ENCODE measurements at regions not wholly inside any gene's neighbourhood (a gene's known extent, or its start where the extent isn't known, plus 50 kb on each side); places are given as distances from the start of the nearest gene placed in this dataset.

DNA sequence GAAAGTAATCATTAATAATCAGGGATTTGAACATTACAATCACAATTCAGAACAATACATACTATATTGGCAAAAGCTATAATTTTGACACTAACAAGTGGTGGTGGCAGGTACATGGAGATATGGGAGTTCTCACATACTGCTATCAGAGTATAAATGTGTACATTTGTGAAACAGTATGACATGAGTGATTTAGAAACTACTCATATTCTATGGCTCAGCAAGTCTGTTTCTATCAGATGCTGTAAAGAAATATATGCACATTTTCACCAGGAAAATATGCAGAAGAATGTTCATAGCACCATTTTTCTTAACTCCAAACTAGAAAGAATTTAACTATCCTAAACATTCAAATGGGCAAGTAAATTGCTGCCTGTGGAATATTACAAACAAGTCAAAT is 620.0 kb downstream of the SH2D4B start:
- no peak for DNase-seq (ENCODE audit: low spot score)
- no peaks in the 10 kb centered on the region for H3K9me3 ChIP-seq (ENCODE audit: low read depth)
- no peak overlapping the region for H3K27ac ChIP-seq
- H3K4me1 ChIP-seq (ENCODE audit: insufficient read depth) = no peaks in the 10 kb centered on the region
- no peaks in the 10 kb centered on the region for H3K79me2 ChIP-seq
- H3K9me2 ChIP-seq (replicated peaks; ENCODE audit: insufficient read depth) = no peaks in the 10 kb centered on the region
- no peak overlapping the region for H3K4me3 ChIP-seq
- H3K36me3 ChIP-seq (replicated peaks; ENCODE audit: insufficient read depth, low read depth) = no peaks in the 10 kb centered on the region
- no peaks in the 10 kb centered on the region for H4K20me1 ChIP-seq (ENCODE audit: insufficient read depth, poor library complexity, severe bottlenecking)
- H3K27me3 ChIP-seq = no peaks in the 10 kb centered on the region
- no peak overlapping the region for H2AFZ ChIP-seq
- no peak overlapping the region for H3K4me2 ChIP-seq
- no peak for TF ChIP-seq EZH2 (IDR thresholded peaks at IDR 0.05; ENCODE audit: borderline replicate concordance)
- no peak for TF ChIP-seq EZH2phosphoT487 (IDR thresholded peaks at IDR 0.05; ENCODE audit: low read depth, severe bottlenecking, unreplicated experiment)
- TF ChIP-seq, protein P1, sequence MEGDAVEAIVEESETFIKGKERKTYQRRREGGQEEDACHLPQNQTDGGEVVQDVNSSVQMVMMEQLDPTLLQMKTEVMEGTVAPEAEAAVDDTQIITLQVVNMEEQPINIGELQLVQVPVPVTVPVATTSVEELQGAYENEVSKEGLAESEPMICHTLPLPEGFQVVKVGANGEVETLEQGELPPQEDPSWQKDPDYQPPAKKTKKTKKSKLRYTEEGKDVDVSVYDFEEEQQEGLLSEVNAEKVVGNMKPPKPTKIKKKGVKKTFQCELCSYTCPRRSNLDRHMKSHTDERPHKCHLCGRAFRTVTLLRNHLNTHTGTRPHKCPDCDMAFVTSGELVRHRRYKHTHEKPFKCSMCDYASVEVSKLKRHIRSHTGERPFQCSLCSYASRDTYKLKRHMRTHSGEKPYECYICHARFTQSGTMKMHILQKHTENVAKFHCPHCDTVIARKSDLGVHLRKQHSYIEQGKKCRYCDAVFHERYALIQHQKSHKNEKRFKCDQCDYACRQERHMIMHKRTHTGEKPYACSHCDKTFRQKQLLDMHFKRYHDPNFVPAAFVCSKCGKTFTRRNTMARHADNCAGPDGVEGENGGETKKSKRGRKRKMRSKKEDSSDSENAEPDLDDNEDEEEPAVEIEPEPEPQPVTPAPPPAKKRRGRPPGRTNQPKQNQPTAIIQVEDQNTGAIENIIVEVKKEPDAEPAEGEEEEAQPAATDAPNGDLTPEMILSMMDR (IDR thresholded peaks at IDR 0.05; ENCODE audit: poor library complexity) = no peak

DNA sequence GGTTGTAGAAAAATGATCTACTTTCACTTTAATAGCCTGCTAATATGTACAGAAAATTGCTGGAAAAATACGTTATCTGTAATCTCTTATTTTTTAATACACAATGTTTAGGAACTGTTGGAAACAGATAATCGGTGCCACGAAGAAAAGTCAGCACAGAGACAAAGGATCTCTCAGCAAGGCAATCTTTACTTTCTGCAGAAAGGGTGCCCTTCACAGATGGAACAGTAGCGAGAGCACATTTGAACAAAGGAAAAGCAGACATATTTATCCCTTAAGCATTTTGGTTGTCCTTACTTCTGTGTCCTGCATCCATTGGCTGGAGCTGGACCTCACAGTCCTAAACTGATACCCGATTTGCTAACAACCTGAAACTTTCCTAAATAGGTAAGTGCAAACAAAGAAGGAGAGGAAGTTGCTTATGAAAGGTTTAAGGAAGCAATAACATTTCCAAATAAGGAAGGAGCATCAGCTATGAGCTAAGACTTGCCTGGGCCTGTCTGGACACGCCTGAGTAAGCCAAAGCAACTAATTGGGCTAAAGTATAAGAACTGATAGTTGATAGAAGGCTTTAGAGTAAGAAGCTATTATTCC is 640.0 kb downstream of the SH2D4B start:
- Histone ChIP-seq H3K9me2 (replicated peaks; ENCODE audit: insufficient read depth) (no peaks in the 10 kb centered on the region), H4K20me1 (ENCODE audit: insufficient read depth, poor library complexity, severe bottlenecking) (no peaks in the 10 kb centered on the region), H3K27ac (no peak overlapping the region), H2AFZ (no peak overlapping the region), H3K4me1 (ENCODE audit: insufficient read depth) (no peaks in the 10 kb centered on the region), H3K4me2 (no peak overlapping the region), H3K27me3 (no peaks in the 10 kb centered on the region), H3K79me2 (no peaks in the 10 kb centered on the region), H3K36me3 (replicated peaks; ENCODE audit: insufficient read depth, low read depth) (no peaks in the 10 kb centered on the region), H3K4me3 (no peak overlapping the region), H3K9me3 (ENCODE audit: low read depth) (no peaks in the 10 kb centered on the region)
- no peak for DNase-seq (ENCODE audit: low spot score)
- 96% methylated on average over 6 of the region's 6 CpGs for WGBS (ENCODE audit: low lambda C conversion rate, missing lambda C conversion rate)
- TF ChIP-seq EZH2 (IDR thresholded peaks at IDR 0.05; ENCODE audit: borderline replicate concordance) (no peak), EZH2phosphoT487 (IDR thresholded peaks at IDR 0.05; ENCODE audit: low read depth, severe bottlenecking, unreplicated experiment) (no peak)
- TF ChIP-seq, protein P1 (IDR thresholded peaks at IDR 0.05; ENCODE audit: poor library complexity) = no peak

DNA sequence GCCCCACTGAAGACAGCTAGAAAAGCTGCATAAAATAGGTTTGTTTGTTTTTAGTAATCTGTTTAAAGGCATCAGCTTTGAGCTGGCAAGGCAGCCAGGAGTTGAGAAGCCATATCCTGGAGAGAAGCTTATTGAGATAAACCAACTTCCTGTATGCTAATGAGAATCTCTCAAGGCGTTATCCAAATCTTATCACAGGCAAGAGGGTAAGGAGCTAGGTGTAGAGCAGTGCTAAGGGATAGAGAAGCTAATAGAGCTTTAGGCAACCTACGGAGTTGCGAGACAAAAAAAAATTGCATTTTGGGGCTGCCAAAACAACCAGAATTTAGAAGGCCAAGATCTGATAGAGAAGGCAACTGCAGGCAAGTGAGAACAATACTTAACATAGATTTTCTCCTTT is 641.6 kb downstream of the SH2D4B start:
- H3K27ac ChIP-seq = no peak overlapping the region
- no peaks in the 10 kb centered on the region for H3K9me2 ChIP-seq (replicated peaks; ENCODE audit: insufficient read depth)
- H3K9me3 ChIP-seq (ENCODE audit: low read depth) = no peaks in the 10 kb centered on the region
- TF ChIP-seq, protein P1 (IDR thresholded peaks at IDR 0.05; ENCODE audit: poor library complexity) = no peak
- TF ChIP-seq EZH2phosphoT487 (IDR thresholded peaks at IDR 0.05; ENCODE audit: low read depth, severe bottlenecking, unreplicated experiment) (no peak), EZH2 (IDR thresholded peaks at IDR 0.05; ENCODE audit: borderline replicate concordance) (no peak)
- no peaks in the 10 kb centered on the region for H3K27me3 ChIP-seq
- H3K4me1 ChIP-seq (ENCODE audit: insufficient read depth) = no peaks in the 10 kb centered on the region
- 78% methylated on average over 3 of the region's 3 CpGs for whole genome bisulfite sequencing (ENCODE audit: low lambda C conversion rate, missing lambda C conversion rate)
- H3K79me2 ChIP-seq = no peaks in the 10 kb centered on the region
- no peak overlapping the region for H3K4me2 ChIP-seq
- peak overlapping the region; percentile 10 for H2AFZ ChIP-seq
- no peak for DNase-seq (ENCODE audit: low spot score)
- no peak overlapping the region for H3K4me3 ChIP-seq
- no peaks in the 10 kb centered on the region for H3K36me3 ChIP-seq (replicated peaks; ENCODE audit: insufficient read depth, low read depth)
- no peaks in the 10 kb centered on the region for H4K20me1 ChIP-seq (ENCODE audit: insufficient read depth, poor library complexity, severe bottlenecking)
